Astrocyte (in vitro differentiated cells and primary cell): ENCODE measurements at regions not wholly inside any gene's neighbourhood (a gene's known extent, or its start where the extent isn't known, plus 50 kb on each side); places are given as distances from the start of the nearest gene placed in this dataset.

Experiments used
- DNase-seq: peaks from one replicate; pipeline ENCODE4 v3.0.0-alpha.2; 2010; ENCODE audit warnings: low read depth
- FAIRE-seq: peaks from 2 replicates; lab custom pipeline; 2011; peaks lifted over from hg19 to GRCh38; lab: Jason Lieb, UNC
- H2AFZ ChIP-seq: 2 replicates; pipeline ENCODE4 v1.6.0; 2012; ENCODE audit warnings: low read depth, low read length, inconsistent platforms
- H3K27ac ChIP-seq: 2 replicates; pipeline ENCODE4 v1.5.1; 2011; ENCODE audit warnings: low read depth, low read length, inconsistent platforms
- H3K27me3 ChIP-seq: 2 replicates; pipeline ENCODE4 v1.6.0; 2011; ENCODE audit warnings: low read length, inconsistent platforms; ENCODE audit not compliant: insufficient read depth
- H3K36me3 ChIP-seq: 2 replicates; pipeline ENCODE4 v1.5.1; 2011; ENCODE audit warnings: low read length, inconsistent platforms; ENCODE audit not compliant: insufficient read depth
- H3K4me1 ChIP-seq: 2 replicates; pipeline ENCODE4 v1.5.1; 2011; ENCODE audit warnings: low read length, inconsistent platforms; ENCODE audit not compliant: insufficient read depth
- H3K4me2 ChIP-seq: 2 replicates; pipeline ENCODE4 v1.6.0; 2012; ENCODE audit warnings: low read length, inconsistent platforms
- H3K4me3 ChIP-seq: 2 replicates; pipeline ENCODE4 v1.5.1; 2011; ENCODE audit warnings: low read depth, mild to moderate bottlenecking, low read length, inconsistent platforms; ENCODE audit not compliant: insufficient read depth
- H3K79me2 ChIP-seq: 2 replicates; pipeline ENCODE4 v1.6.0; 2012; ENCODE audit warnings: mild to moderate bottlenecking, low read length, inconsistent platforms; ENCODE audit not compliant: insufficient read depth
- H3K9ac ChIP-seq: 2 replicates; pipeline ENCODE4 v1.6.0; 2012; ENCODE audit warnings: mild to moderate bottlenecking, low read length, inconsistent platforms
- H3K9me3 ChIP-seq: 2 replicates; pipeline ENCODE4 v1.5.1; 2012; ENCODE audit warnings: low read depth, mild to moderate bottlenecking, low read length, inconsistent platforms; ENCODE audit not compliant: insufficient read depth
- H4K20me1 ChIP-seq: 2 replicates; pipeline ENCODE4 v1.6.0; 2012; ENCODE audit warnings: low read length, inconsistent platforms; ENCODE audit not compliant: insufficient read depth
- H3K27ac Mint-ChIP-seq: one replicate; pipeline ENCODE4 v1.8.0; 2021; ENCODE audit warnings: mild to moderate bottlenecking, mixed read lengths; ENCODE audit not compliant: unreplicated experiment
- H3K27me3 Mint-ChIP-seq: one replicate; pipeline ENCODE4 v1.8.0; 2021; ENCODE audit warnings: low read depth, mixed read lengths; ENCODE audit not compliant: unreplicated experiment
- H3K36me3 Mint-ChIP-seq: one replicate; pipeline ENCODE4 v1.8.0; 2021; ENCODE audit warnings: low read depth, mixed read lengths; ENCODE audit not compliant: unreplicated experiment
- H3K4me1 Mint-ChIP-seq: one replicate; pipeline ENCODE4 v1.8.0; 2021; ENCODE audit warnings: low read depth, mixed read lengths; ENCODE audit not compliant: unreplicated experiment
- H3K4me3 Mint-ChIP-seq: one replicate; pipeline ENCODE4 v1.8.0; 2021; ENCODE audit warnings: mild to moderate bottlenecking, moderate library complexity, mixed read lengths; ENCODE audit not compliant: unreplicated experiment
- H3K9me3 Mint-ChIP-seq: one replicate; pipeline ENCODE4 v1.8.0; 2021; ENCODE audit warnings: mild to moderate bottlenecking, mixed read lengths; ENCODE audit not compliant: unreplicated experiment
- EZH2 ChIP-seq: IDR thresholded peaks from 2 replicates; pipeline ENCODE4 v1.6.1; 2012; ENCODE audit warnings: mild to moderate bottlenecking, low read length, inconsistent platforms; ENCODE audit not compliant: insufficient read depth
- TF ChIP-seq, protein P1 (sequence below): IDR thresholded peaks from 2 replicates; pipeline ENCODE4 v1.5.1; 2011; ENCODE audit warnings: low read depth, mild to moderate bottlenecking, inconsistent platforms, low read length, moderate library complexity; ENCODE audit not compliant: insufficient read depth

DNA sequence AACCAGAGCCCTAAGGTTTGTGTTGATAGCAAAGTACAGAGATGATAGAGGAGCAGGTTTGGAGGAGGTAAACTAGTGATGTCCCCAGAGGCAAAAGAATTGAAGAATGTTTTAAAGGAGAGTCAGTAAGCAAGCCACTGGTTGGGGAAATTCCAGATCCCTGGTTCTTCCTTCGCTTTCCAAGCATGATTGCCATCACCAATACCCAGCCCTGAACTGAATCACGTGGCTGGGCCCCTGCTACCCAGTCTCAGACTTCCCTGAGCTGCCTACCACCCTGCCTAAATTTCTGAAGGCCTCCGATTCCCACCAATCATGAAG lies 95.3 kb upstream of the FOXN2 start:
- H3K4me3 Mint-ChIP-seq = no peak overlapping the region
- no peak for FAIRE-seq
- H3K4me1 ChIP-seq = no peaks in the 10 kb centered on the region

DNA sequence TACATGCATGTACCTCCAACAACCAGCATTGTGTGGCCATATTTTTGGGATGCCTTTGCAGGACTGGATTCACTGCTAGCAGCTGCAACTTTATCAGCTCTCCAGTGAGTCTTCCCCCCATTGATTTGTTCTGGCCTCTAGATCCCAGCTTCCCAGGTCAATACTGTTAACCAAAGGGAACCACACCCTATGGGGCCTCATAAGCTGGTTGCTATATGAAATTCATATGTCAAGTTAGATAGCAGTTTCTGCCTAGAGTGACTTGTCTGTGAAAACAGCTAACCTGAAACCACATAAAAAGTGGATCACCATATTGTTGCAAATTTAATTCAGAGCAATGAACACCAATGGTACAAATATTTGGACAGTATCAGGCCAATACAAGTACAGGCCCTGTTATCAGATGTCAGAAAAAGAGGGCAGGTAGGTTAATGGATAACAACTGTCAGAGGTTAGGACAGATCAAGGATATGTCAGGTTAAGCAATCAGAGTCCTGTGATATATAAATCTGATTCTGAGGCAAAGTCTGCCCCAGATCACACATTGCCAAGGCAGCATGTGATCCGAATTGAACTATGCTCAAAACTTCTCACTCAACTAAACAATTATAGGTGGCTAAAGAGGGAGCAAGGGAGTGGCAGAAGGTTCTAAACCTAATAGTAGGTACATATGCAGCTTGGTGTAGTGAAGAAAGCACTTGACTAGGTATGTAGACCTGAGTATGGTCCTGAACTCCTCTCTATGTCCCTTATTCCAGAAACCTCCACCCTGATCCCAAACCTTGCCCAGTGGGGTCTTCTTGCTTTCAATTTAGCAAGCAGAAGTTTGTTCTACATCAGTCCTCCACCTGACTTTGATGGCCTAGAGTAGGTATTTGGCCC lies 94.7 kb upstream of the FOXN2 start:
- no peaks in the 10 kb centered on the region for H3K27me3 Mint-ChIP-seq
- FAIRE-seq = no peak
- peaks cover 5% of the 10 kb centered on the region for H3K9me3 Mint-ChIP-seq

More for the DNA sequence above, 95.3 kb upstream of the FOXN2 start:
- H3K27me3 ChIP-seq = no peaks in the 10 kb centered on the region
- no peak overlapping the region for H3K9ac ChIP-seq
- no peaks in the 10 kb centered on the region for H3K36me3 ChIP-seq
- H3K4me1 Mint-ChIP-seq = no peaks in the 10 kb centered on the region
- no peak overlapping the region for H3K27ac Mint-ChIP-seq
- H3K36me3 Mint-ChIP-seq = no peaks in the 10 kb centered on the region
- no peak overlapping the region for H2AFZ ChIP-seq
- H3K4me3 ChIP-seq = no peak overlapping the region
- no peaks in the 10 kb centered on the region for H4K20me1 ChIP-seq
- TF ChIP-seq, protein P1, sequence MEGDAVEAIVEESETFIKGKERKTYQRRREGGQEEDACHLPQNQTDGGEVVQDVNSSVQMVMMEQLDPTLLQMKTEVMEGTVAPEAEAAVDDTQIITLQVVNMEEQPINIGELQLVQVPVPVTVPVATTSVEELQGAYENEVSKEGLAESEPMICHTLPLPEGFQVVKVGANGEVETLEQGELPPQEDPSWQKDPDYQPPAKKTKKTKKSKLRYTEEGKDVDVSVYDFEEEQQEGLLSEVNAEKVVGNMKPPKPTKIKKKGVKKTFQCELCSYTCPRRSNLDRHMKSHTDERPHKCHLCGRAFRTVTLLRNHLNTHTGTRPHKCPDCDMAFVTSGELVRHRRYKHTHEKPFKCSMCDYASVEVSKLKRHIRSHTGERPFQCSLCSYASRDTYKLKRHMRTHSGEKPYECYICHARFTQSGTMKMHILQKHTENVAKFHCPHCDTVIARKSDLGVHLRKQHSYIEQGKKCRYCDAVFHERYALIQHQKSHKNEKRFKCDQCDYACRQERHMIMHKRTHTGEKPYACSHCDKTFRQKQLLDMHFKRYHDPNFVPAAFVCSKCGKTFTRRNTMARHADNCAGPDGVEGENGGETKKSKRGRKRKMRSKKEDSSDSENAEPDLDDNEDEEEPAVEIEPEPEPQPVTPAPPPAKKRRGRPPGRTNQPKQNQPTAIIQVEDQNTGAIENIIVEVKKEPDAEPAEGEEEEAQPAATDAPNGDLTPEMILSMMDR = no peak
- TF ChIP-seq EZH2 = no peak
- no peak for DNase-seq
- H3K9me3 Mint-ChIP-seq = peaks cover 5% of the 10 kb centered on the region
- no peak overlapping the region for H3K27ac ChIP-seq
- H3K9me3 ChIP-seq = no peaks in the 10 kb centered on the region
- H3K79me2 ChIP-seq = no peaks in the 10 kb centered on the region
- H3K4me2 ChIP-seq = no peak overlapping the region
- H3K27me3 Mint-ChIP-seq = no peaks in the 10 kb centered on the region

More for the DNA sequence above, 94.7 kb upstream of the FOXN2 start:
- H3K9me3 ChIP-seq = no peaks in the 10 kb centered on the region
- no peaks in the 10 kb centered on the region for H3K79me2 ChIP-seq
- H3K27me3 ChIP-seq = no peaks in the 10 kb centered on the region
- H3K4me2 ChIP-seq = no peak overlapping the region
- no peak overlapping the region for H2AFZ ChIP-seq
- Mint-ChIP-seq H3K27ac (no peak overlapping the region), H3K4me3 (no peak overlapping the region), H3K36me3 (no peaks in the 10 kb centered on the region), H3K4me1 (no peaks in the 10 kb centered on the region)
- TF ChIP-seq, protein P1 = no peak
- TF ChIP-seq EZH2 = no peak
- H3K4me3 ChIP-seq = no peak overlapping the region
- no peak for DNase-seq
- H3K36me3 ChIP-seq = no peaks in the 10 kb centered on the region
- no peaks in the 10 kb centered on the region for H4K20me1 ChIP-seq
- H3K27ac ChIP-seq = no peak overlapping the region
- H3K4me1 ChIP-seq = no peaks in the 10 kb centered on the region
- no peak overlapping the region for H3K9ac ChIP-seq
